ENCODE measurements at regions not wholly inside any gene's neighbourhood (a gene's known extent, or its start where the extent isn't known, plus 50 kb on each side); places are given as distances from the start of the nearest gene placed in this dataset.

DNA sequence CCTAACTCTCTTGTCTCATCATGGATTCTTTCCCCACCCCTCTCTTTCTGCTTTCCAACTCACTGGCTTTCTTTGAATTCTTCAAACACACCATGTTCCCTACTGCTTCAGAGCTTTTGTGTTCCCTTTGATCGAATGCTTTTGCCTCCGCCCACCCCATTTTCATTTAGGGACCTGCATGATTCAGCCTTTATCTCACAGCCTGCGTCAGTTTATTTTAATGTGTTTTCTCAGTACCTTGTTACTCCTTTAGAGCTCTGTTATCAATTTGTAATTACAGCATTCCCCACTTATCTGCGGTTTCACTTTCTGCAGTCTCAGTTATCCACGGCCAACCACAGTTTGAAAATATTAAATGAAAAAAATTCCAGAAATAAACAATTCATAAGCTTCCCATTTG is 451.3 kb downstream of the METTL15 start:
- Histone ChIP-seq H3K27ac (ENCODE audit: low read depth in 1 of 2, low read length in 2 of 2) (no peak overlapping the region), H3K27me3 (ENCODE audit: control insufficient read depth in 1 of 2, insufficient read depth in 2 of 2, low read length in 2 of 2) (no peaks in the 10 kb centered on the region), H3K36me3 (ENCODE audit: insufficient read depth, low read length) (no peaks in the 10 kb centered on the region), H3K4me3 (ENCODE audit: low read length) (no peak overlapping the region), H3K4me1 (ENCODE audit: insufficient read depth, low read length) (no peaks in the 10 kb centered on the region), H3K9me3 (ENCODE audit: control insufficient read depth in 1 of 2, insufficient read depth in 1 of 2, low read length in 2 of 2) (peaks cover 0 to 3% of the 10 kb centered on the region in 2 experiments)
- Mint-ChIP-seq H3K4me3 (no peak overlapping the region), H3K27ac (no peak overlapping the region), H3K9me3 (peaks cover 2% of the 10 kb centered on the region), H3K4me1 (ENCODE audit: low read depth) (no peaks in the 10 kb centered on the region), H3K27me3 (no peaks in the 10 kb centered on the region), H3K36me3 (ENCODE audit: low read depth) (no peaks in the 10 kb centered on the region)
- intact Hi-C loops (cut with DNase I, micrococcal nuclease): no loop called here
- DNase-seq: no peak
- POLR2A ChIA-PET: no interaction called here
- no peak for ATAC-seq (ENCODE audit: poor library complexity)
- CTCF ChIA-PET: no interaction called here
- TF ChIP-seq, protein P1, sequence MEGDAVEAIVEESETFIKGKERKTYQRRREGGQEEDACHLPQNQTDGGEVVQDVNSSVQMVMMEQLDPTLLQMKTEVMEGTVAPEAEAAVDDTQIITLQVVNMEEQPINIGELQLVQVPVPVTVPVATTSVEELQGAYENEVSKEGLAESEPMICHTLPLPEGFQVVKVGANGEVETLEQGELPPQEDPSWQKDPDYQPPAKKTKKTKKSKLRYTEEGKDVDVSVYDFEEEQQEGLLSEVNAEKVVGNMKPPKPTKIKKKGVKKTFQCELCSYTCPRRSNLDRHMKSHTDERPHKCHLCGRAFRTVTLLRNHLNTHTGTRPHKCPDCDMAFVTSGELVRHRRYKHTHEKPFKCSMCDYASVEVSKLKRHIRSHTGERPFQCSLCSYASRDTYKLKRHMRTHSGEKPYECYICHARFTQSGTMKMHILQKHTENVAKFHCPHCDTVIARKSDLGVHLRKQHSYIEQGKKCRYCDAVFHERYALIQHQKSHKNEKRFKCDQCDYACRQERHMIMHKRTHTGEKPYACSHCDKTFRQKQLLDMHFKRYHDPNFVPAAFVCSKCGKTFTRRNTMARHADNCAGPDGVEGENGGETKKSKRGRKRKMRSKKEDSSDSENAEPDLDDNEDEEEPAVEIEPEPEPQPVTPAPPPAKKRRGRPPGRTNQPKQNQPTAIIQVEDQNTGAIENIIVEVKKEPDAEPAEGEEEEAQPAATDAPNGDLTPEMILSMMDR (IDR thresholded peaks at IDR 0.05): no peak

DNA sequence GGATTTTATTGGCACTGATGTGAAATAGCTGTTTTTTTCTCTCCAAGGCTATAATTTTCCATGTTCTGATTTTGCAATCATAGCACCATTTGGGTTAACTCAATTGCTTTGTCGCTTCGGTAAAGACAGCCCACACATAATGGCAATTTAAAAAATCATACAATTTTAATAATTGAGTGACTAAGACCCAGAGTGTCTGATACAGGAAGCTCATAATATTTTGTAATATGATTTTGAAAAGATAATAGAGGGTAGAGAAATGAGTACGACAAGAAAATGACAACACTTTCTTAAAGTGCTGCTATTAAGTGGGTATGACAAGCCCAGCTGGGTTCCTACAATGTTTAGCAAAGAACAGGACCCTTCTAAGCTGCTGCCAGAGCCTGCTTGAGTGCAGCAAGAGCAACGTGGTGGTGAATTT is 439.1 kb downstream of the METTL15 start:
- no peak overlapping the region for H3K4me3 Mint-ChIP-seq
- H3K27me3 ChIP-seq (ENCODE audit: control insufficient read depth in 1 of 2, insufficient read depth in 2 of 2, low read length in 2 of 2): no peaks in the 10 kb centered on the region
- H3K4me3 ChIP-seq (ENCODE audit: low read length): no peak overlapping the region
- peaks cover 2% of the 10 kb centered on the region for H3K9me3 Mint-ChIP-seq
- H3K27ac Mint-ChIP-seq: no peak overlapping the region
- no peak overlapping the region for H3K27ac ChIP-seq (ENCODE audit: low read depth in 1 of 2, low read length in 2 of 2)
- ATAC-seq (ENCODE audit: poor library complexity) (no peak), DNase-seq (no peak)
- no peaks in the 10 kb centered on the region for H3K36me3 ChIP-seq (ENCODE audit: insufficient read depth, low read length)
- ChIA-PET CTCF (no interaction called here), POLR2A (no interaction called here)
- no peaks in the 10 kb centered on the region for H3K4me1 Mint-ChIP-seq (ENCODE audit: low read depth)
- H3K9me3 ChIP-seq (ENCODE audit: control insufficient read depth in 1 of 2, insufficient read depth in 1 of 2, low read length in 2 of 2): peaks cover 0 to 4% of the 10 kb centered on the region in 2 experiments
- no peaks in the 10 kb centered on the region for H3K4me1 ChIP-seq (ENCODE audit: insufficient read depth, low read length)
- intact Hi-C loops (cut with DNase I, micrococcal nuclease): no loop called here
- no peaks in the 10 kb centered on the region for H3K36me3 Mint-ChIP-seq (ENCODE audit: low read depth)
- TF ChIP-seq, protein P1 (IDR thresholded peaks at IDR 0.05): no peak
- no peaks in the 10 kb centered on the region for H3K27me3 Mint-ChIP-seq

DNA sequence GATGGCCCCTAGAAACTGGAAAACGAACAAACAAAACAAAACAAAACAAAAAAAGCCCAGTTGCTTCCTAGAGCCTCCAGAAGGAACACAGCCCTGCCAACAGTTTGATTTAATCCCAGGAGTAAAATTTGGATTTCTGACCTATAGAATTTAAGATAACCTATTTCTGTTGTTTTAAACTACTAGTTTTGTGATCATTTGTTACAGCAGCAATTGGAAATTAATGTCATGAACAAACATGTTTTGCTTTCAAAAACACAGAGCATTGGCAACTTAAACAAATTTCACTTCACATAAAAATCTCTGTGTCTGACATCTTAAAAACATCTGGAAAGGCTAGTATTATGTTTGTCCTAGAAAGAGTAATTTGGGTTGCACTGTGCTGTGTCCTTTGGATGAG is 437.3 kb downstream of the METTL15 start:
- Histone ChIP-seq H3K27me3 (ENCODE audit: control insufficient read depth in 1 of 2, insufficient read depth in 2 of 2, low read length in 2 of 2) (no peaks in the 10 kb centered on the region), H3K9me3 (ENCODE audit: control insufficient read depth in 1 of 2, insufficient read depth in 1 of 2, low read length in 2 of 2) (peaks cover 0 to 4% of the 10 kb centered on the region in 2 experiments), H3K36me3 (ENCODE audit: insufficient read depth, low read length) (no peaks in the 10 kb centered on the region), H3K4me1 (ENCODE audit: insufficient read depth, low read length) (no peaks in the 10 kb centered on the region), H3K27ac (ENCODE audit: low read depth in 1 of 2, low read length in 2 of 2) (no peak overlapping the region), H3K4me3 (ENCODE audit: low read length) (no peak overlapping the region)
- H3K27ac Mint-ChIP-seq: no peak overlapping the region
- no peak overlapping the region for H3K4me3 Mint-ChIP-seq
- intact Hi-C loops (cut with DNase I, micrococcal nuclease): no loop called here
- no peaks in the 10 kb centered on the region for H3K4me1 Mint-ChIP-seq (ENCODE audit: low read depth)
- TF ChIP-seq, protein P1 (IDR thresholded peaks at IDR 0.05): no peak
- no peaks in the 10 kb centered on the region for H3K27me3 Mint-ChIP-seq
- no peak for ATAC-seq (ENCODE audit: poor library complexity)
- H3K36me3 Mint-ChIP-seq (ENCODE audit: low read depth): no peaks in the 10 kb centered on the region
- ChIA-PET CTCF (no interaction called here), POLR2A (no interaction called here)
- H3K9me3 Mint-ChIP-seq: peaks cover 2% of the 10 kb centered on the region
- no peak for DNase-seq

Data from CD4-positive, alpha-beta T cell (primary cell).